OCI-LY1 (cell line): ENCODE measurements at regions not wholly inside any gene's neighbourhood (a gene's known extent, or its start where the extent isn't known, plus 50 kb on each side); places are given as distances from the start of the nearest gene placed in this dataset.

Experiments
- H2AFZ ChIP-seq: fragments of 200-600 bp; sonication (generic), shearing (Covaris generic); 2 replicates; pipeline ENCODE4 v1.6.0; 2014; ENCODE audit warnings: antibody characterized with exemption, mild to moderate bottlenecking, low read length
- H3F3A ChIP-seq: fragments of 200-600 bp; sonication (generic), shearing (Covaris generic); 2 replicates; pipeline ENCODE4 v1.6.0; 2014; ENCODE audit warnings: mild to moderate bottlenecking, antibody characterized with exemption, low read length, moderate library complexity; ENCODE audit not compliant: insufficient read depth
- H3K27ac ChIP-seq: fragments of 200-600 bp; sonication (generic); 2 replicates; pipeline ENCODE4 v1.5.1; 2014; ENCODE audit warnings: low read length, mixed run types, mild to moderate bottlenecking, low read depth; ENCODE audit not compliant: poor library complexity, severe bottlenecking
- H3K27me3 ChIP-seq: fragments of 200-600 bp; sonication (generic); 2 replicates; pipeline ENCODE4 v1.6.0; 2014; ENCODE audit warnings: antibody characterized with exemption, mild to moderate bottlenecking, low read length, moderate library complexity; ENCODE audit not compliant: insufficient read depth
- H3K36me3 ChIP-seq: fragments of 200-600 bp; sonication (generic); 2 replicates; pipeline ENCODE4 v1.6.1; 2014; ENCODE audit warnings: mild to moderate bottlenecking, antibody characterized with exemption, low read length, moderate library complexity, mixed read lengths; ENCODE audit not compliant: insufficient read depth
- H3K4me1 ChIP-seq: fragments of 200-600 bp; sonication (generic); 2 replicates; pipeline ENCODE4 v1.5.1; 2014; ENCODE audit warnings: mild to moderate bottlenecking, low read length, moderate library complexity; ENCODE audit not compliant: insufficient read depth, severe bottlenecking
- H3K4me2 ChIP-seq: fragments of 200-600 bp; sonication (generic), shearing (Covaris generic); 2 replicates; pipeline ENCODE4 v1.6.1; 2014; ENCODE audit warnings: low read length
- H3K4me3 ChIP-seq: fragments of 200-600 bp; sonication (generic); 2 replicates; pipeline ENCODE4 v1.5.1; 2014; ENCODE audit warnings: low read length, low read depth, mild to moderate bottlenecking, mixed read lengths; ENCODE audit not compliant: poor library complexity, severe bottlenecking
- H3K79me2 ChIP-seq: fragments of 200-600 bp; shearing (Covaris generic); 2 replicates; pipeline ENCODE4 v1.6.1; 2016; ENCODE audit warnings: mixed run types, low read length, mixed read lengths; ENCODE audit not compliant: insufficient read depth
- H3K9ac ChIP-seq: fragments of 200-600 bp; sonication (generic), shearing (Covaris generic); 2 replicates; pipeline ENCODE4 v1.6.1; 2014; ENCODE audit warnings: mild to moderate bottlenecking, low read length, mixed read lengths
- H3K9me2 ChIP-seq: fragments of 200-600 bp; sonication (generic), shearing (Covaris generic); 2 replicates; pipeline ENCODE4 v1.6.1; 2014; ENCODE audit warnings: low read depth, mild to moderate bottlenecking, low read length, mixed read lengths
- H3K9me3 ChIP-seq: fragments of 200-600 bp; shearing (Covaris generic); 2 replicates; pipeline ENCODE4 v1.6.1; 2014; ENCODE audit warnings: low read length, mixed read lengths
- H4K20me1 ChIP-seq: fragments of 200-600 bp; sonication (generic), shearing (Covaris generic); 2 replicates; pipeline ENCODE4 v1.6.0; 2016; ENCODE audit warnings: mild to moderate bottlenecking, low read length; ENCODE audit not compliant: insufficient read depth
- EZH2 ChIP-seq: fragments of 200-600 bp; sonication (generic), shearing (Covaris generic); IDR thresholded peaks from 2 replicates; pipeline ENCODE4 v1.8.0; 2017; ENCODE audit warnings: borderline replicate concordance, mixed run types, mild to moderate bottlenecking, antibody characterized with exemption, low read length, moderate library complexity, mixed read lengths
- TF ChIP-seq, protein P1 (sequence below): fragments of 200-600 bp; sonication (generic), shearing (Covaris generic); IDR thresholded peaks from 2 replicates; pipeline ENCODE4 v1.5.1; 2017; ENCODE audit warnings: mild to moderate bottlenecking, antibody characterized with exemption, low read length, moderate library complexity, mixed read lengths

DNA sequence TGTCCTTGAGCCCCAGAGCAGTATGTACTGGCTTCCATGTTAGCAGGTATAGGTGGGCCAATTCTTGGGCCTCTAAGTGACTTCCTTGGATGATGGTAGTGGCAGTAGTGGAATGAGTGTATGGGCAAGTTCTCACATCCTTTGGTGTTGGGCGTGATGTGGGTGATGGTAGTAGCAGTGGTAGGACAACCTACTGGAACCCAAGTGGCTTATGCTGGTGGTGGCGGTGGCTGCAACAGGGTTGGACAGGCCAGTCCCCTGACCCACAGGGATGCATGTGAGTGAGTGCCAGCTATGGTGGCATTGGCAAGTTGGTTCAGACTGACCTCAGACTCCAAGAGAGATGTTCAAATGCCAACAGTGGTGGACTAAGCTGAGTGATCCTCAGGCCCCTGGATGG is 1228.2 kb downstream of the ROBO2 start:
- Histone ChIP-seq H2AFZ (no peak overlapping the region), H3K27ac (no peak overlapping the region), H3K4me2 (no peak overlapping the region), H3K36me3 (no peaks in the 10 kb centered on the region; the same call in 1 of the 2 replicates), H4K20me1 (no peaks in the 10 kb centered on the region), H3K9me3 (no peaks in the 10 kb centered on the region), H3K27me3 (no peaks in the 10 kb centered on the region), H3F3A (no peaks in the 10 kb centered on the region), H3K9me2 (no peaks in the 10 kb centered on the region), H3K79me2 (no peaks in the 10 kb centered on the region), H3K4me1 (no peaks in the 10 kb centered on the region), H3K4me3 (no peak overlapping the region), H3K9ac (no peak overlapping the region)
- TF ChIP-seq EZH2: no peak
- TF ChIP-seq, protein P1, sequence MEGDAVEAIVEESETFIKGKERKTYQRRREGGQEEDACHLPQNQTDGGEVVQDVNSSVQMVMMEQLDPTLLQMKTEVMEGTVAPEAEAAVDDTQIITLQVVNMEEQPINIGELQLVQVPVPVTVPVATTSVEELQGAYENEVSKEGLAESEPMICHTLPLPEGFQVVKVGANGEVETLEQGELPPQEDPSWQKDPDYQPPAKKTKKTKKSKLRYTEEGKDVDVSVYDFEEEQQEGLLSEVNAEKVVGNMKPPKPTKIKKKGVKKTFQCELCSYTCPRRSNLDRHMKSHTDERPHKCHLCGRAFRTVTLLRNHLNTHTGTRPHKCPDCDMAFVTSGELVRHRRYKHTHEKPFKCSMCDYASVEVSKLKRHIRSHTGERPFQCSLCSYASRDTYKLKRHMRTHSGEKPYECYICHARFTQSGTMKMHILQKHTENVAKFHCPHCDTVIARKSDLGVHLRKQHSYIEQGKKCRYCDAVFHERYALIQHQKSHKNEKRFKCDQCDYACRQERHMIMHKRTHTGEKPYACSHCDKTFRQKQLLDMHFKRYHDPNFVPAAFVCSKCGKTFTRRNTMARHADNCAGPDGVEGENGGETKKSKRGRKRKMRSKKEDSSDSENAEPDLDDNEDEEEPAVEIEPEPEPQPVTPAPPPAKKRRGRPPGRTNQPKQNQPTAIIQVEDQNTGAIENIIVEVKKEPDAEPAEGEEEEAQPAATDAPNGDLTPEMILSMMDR: no peak

GRCh38 chr3:78268716-78269668 is 1229.1 kb downstream of the ROBO2 start:
- H3K9me2 ChIP-seq: no peaks in the 10 kb centered on the region
- TF ChIP-seq, protein P1: no peak
- no peak for TF ChIP-seq EZH2
- H3F3A ChIP-seq: no peaks in the 10 kb centered on the region
- no peak overlapping the region for H3K9ac ChIP-seq
- H2AFZ ChIP-seq: no peak overlapping the region
- no peaks in the 10 kb centered on the region for H3K79me2 ChIP-seq
- H3K27ac ChIP-seq: no peak overlapping the region
- H3K4me1 ChIP-seq: no peaks in the 10 kb centered on the region
- no peaks in the 10 kb centered on the region for H3K27me3 ChIP-seq
- no peaks in the 10 kb centered on the region for H3K9me3 ChIP-seq
- no peaks in the 10 kb centered on the region for H4K20me1 ChIP-seq
- no peak overlapping the region for H3K4me3 ChIP-seq
- H3K4me2 ChIP-seq: no peak overlapping the region
- H3K36me3 ChIP-seq: no peaks in the 10 kb centered on the region; the same call in 1 of the 2 replicates

- Histone ChIP-seq H2AFZ (no peak overlapping the region), H3K27ac (no peak overlapping the region), H3K9ac (no peak overlapping the region), H3K79me2 (no peaks in the 10 kb centered on the region), H3K4me1 (no peaks in the 10 kb centered on the region), H3K4me2 (no peak overlapping the region), H3K4me3 (no peak overlapping the region), H3K9me2 (no peaks in the 10 kb centered on the region), H3F3A (no peaks in the 10 kb centered on the region), H4K20me1 (no peaks in the 10 kb centered on the region), H3K36me3 (no peaks in the 10 kb centered on the region), H3K9me3 (no peaks in the 10 kb centered on the region), H3K27me3 (no peaks in the 10 kb centered on the region)
- TF ChIP-seq EZH2: no peak
- TF ChIP-seq, protein P1: no peak
These were observed 1233.4 kb downstream of the ROBO2 start for GRCh38 chr3:78273326-78273725.
